SK-N-SH (cell line): ENCODE measurements at regions not wholly inside any gene's neighbourhood (a gene's known extent, or its start where the extent isn't known, plus 50 kb on each side); places are given as distances from the start of the nearest gene placed in this dataset.

Experiments used
- CTCF ChIA-PET: fragments of 300-600, 350-600 bp; formaldehyde crosslinking; extraction: SDS; loops from one replicate; lab custom pipeline; 2021; lab: Yijun Ruan, JAX
- POLR2A ChIA-PET: fragments of 350-600 bp; sonication (Branson Sonifier 250); formaldehyde crosslinking; extraction: SDS; loops from one replicate; lab custom pipeline; 2020; ENCODE audit warnings: antibody characterized with exemption, inconsistent platforms; lab: Yijun Ruan, JAX
- DNase-seq: peaks from one replicate; pipeline ENCODE4 v3.0.0; 2012
- H2AFZ ChIP-seq: fragments of 200-600 bp; sonication (generic); 2 replicates; pipeline ENCODE4 v1.8.1; 2016; ENCODE audit warnings: antibody characterized with exemption, mild to moderate bottlenecking, low read depth
- H3F3A ChIP-seq: fragments of 200-600 bp; sonication (generic); replicated peaks from 2 replicates; pipeline ENCODE3; 2016; ENCODE audit warnings: antibody characterized with exemption, mild to moderate bottlenecking; ENCODE audit not compliant: insufficient read depth
- H3K27ac ChIP-seq, 2 experiments: fragments of 200-500 bp in 1 of 2; fragments of 200-600 bp in 1 of 2; sonication (Bioruptor generic) in 1 of 2; sonication (generic), shearing (Covaris generic) in 1 of 2; 2 replicates each; pipeline versions ENCODE4 v1.5.1 to v1.6.1; 2014 to 2016; ENCODE audit warnings: low read depth in 2 of 2, inconsistent platforms in 1 of 2, low read length in 1 of 2, mild to moderate bottlenecking in 1 of 2, mixed read lengths in 1 of 2
- H3K27me3 ChIP-seq: fragments of 200-600 bp; sonication (generic), shearing (Covaris generic); 2 replicates; pipeline ENCODE4 v1.6.1; 2016; ENCODE audit warnings: mixed run types; ENCODE audit not compliant: insufficient read depth
- H3K36me3 ChIP-seq, 2 experiments: fragments of 200-500 bp in 1 of 2; fragments of 200-600 bp in 1 of 2; sonication (Bioruptor generic) in 1 of 2; sonication (generic) in 1 of 2; replicated peaks in 1 of 2; 2 replicates each; pipeline versions ENCODE3 to v1.5.1; 2014 to 2016; ENCODE audit warnings: low read length in 1 of 2, mild to moderate bottlenecking in 1 of 2; ENCODE audit not compliant: insufficient read depth in 2 of 2, control insufficient read depth in 1 of 2
- H3K4me1 ChIP-seq, 2 experiments: fragments of 200-500 bp in 1 of 2; fragments of 200-600 bp in 1 of 2; sonication (Bioruptor generic) in 1 of 2; sonication (generic), shearing (Covaris generic) in 1 of 2; 2 replicates each; pipeline versions ENCODE4 v1.5.1 to v1.6.1; 2014 to 2016; ENCODE audit warnings: low read depth in 1 of 2, low read length in 1 of 2, mixed run types in 1 of 2; ENCODE audit not compliant: insufficient read depth in 2 of 2, control insufficient read depth in 1 of 2
- H3K4me2 ChIP-seq: fragments of 200-600 bp; sonication (generic), shearing (Covaris generic); 2 replicates; pipeline ENCODE4 v1.6.1; 2017; ENCODE audit warnings: mixed run types
- H3K4me3 ChIP-seq, 2 experiments: fragments of 200-500 bp in 1 of 2; fragments of 200-600 bp in 1 of 2; sonication (Bioruptor generic) in 1 of 2; sonication (generic), shearing (Covaris generic) in 1 of 2; 2 replicates each; pipeline versions ENCODE4 v1.5.1 to v1.8.1; 2014 to 2016; ENCODE audit warnings: low read depth in 2 of 2, inconsistent platforms in 1 of 2, low read length in 1 of 2, mild to moderate bottlenecking in 1 of 2, mixed read lengths in 1 of 2, moderate library complexity in 1 of 2
- H3K79me2 ChIP-seq: fragments of 200-600 bp; sonication (generic); 2 replicates; pipeline ENCODE4 v1.8.1; 2017; ENCODE audit warnings: mild to moderate bottlenecking; ENCODE audit not compliant: insufficient read depth
- H3K9ac ChIP-seq: fragments of 200-600 bp; sonication (generic); 2 replicates; pipeline ENCODE4 v1.6.1; 2017; ENCODE audit warnings: mixed run types
- H3K9me2 ChIP-seq: fragments of 200-600 bp; sonication (generic); 2 replicates; pipeline ENCODE4 v1.6.1; 2017; ENCODE audit warnings: mixed run types
- H3K9me3 ChIP-seq: fragments of 200-600 bp; sonication (generic); 2 replicates; pipeline ENCODE4 v1.6.1; 2017; ENCODE audit warnings: mixed run types, mild to moderate bottlenecking, moderate library complexity
- H4K20me1 ChIP-seq: fragments of 200-600 bp; sonication (generic); 2 replicates; pipeline ENCODE4 v1.6.1; 2017; ENCODE audit warnings: mild to moderate bottlenecking, mixed run types; ENCODE audit not compliant: insufficient read depth
- FOSL2 ChIP-seq: IDR thresholded peaks from 2 replicates; pipeline ENCODE4 v1.4.0; 2012; ENCODE audit warnings: low read depth, mild to moderate bottlenecking, moderate library complexity, borderline replicate concordance
- FOXJ3 ChIP-seq: sonication (generic); formaldehyde crosslinking; IDR thresholded peaks from 2 replicates; pipeline ENCODE4 v1.5.1; 2020; ENCODE audit warnings: mild to moderate bottlenecking, missing genetic modification reagents
- GABPA ChIP-seq: IDR thresholded peaks from 2 replicates; pipeline ENCODE4 v1.4.0; 2012; ENCODE audit warnings: low read depth, mild to moderate bottlenecking
- GATA2 ChIP-seq: sonication (generic); formaldehyde crosslinking; IDR thresholded peaks from 2 replicates; pipeline ENCODE4 v1.5.0; 2020; ENCODE audit warnings: mild to moderate bottlenecking, missing genetic modification reagents
- IRF3 ChIP-seq: fragments of 150-350 bp; IDR thresholded peaks from 2 replicates; pipeline ENCODE4 v1.6.1; 2016; ENCODE audit warnings: mild to moderate bottlenecking, low read depth, low read length
- PBX3 ChIP-seq: IDR thresholded peaks from 2 replicates; pipeline ENCODE4; 2012
- RXRA ChIP-seq: IDR thresholded peaks from 2 replicates; pipeline ENCODE4 v1.4.0; 2012; ENCODE audit warnings: low read depth, mild to moderate bottlenecking, borderline replicate concordance
- TAF1 ChIP-seq: IDR thresholded peaks from 2 replicates; pipeline ENCODE4 v1.6.1; 2012; ENCODE audit warnings: low read depth, mild to moderate bottlenecking, low read length, moderate library complexity, borderline replicate concordance
- TCF12 ChIP-seq: IDR thresholded peaks from 2 replicates; pipeline ENCODE4 v1.4.0; 2012
- TEAD4 ChIP-seq: IDR thresholded peaks from 2 replicates; pipeline ENCODE4 v1.4.0; 2012; ENCODE audit warnings: mild to moderate bottlenecking, borderline replicate concordance; ENCODE audit not compliant: insufficient read depth
- USF1 ChIP-seq: IDR thresholded peaks from 2 replicates; pipeline ENCODE4 v1.4.0; 2012; ENCODE audit warnings: low read depth, borderline replicate concordance
- USF2 ChIP-seq: fragments of 150-350 bp; IDR thresholded peaks from 2 replicates; pipeline ENCODE4 v1.6.1; 2017; ENCODE audit warnings: antibody characterized with exemption, low read length, low read depth, borderline replicate concordance
- YY1 ChIP-seq: IDR thresholded peaks from 2 replicates; pipeline ENCODE4 v1.4.0; 2012; ENCODE audit warnings: low read depth, mild to moderate bottlenecking
- ZBTB33 ChIP-seq: IDR thresholded peaks from 2 replicates; pipeline ENCODE4 v1.4.0; 2012; ENCODE audit warnings: low read depth, borderline replicate concordance
- WGBS: methylation state at CpG from one replicate; pipeline ENCODE4 v1.1.6; 2017; ENCODE audit warnings: low lambda C conversion rate; 5-methylcytosine and 5-hydroxymethylcytosine counted together

- POLR2A ChIA-PET, result no interaction called here
- Histone ChIP-seq H3K9ac (no peak overlapping the region), H3K27me3 (no peaks in the 10 kb centered on the region; the same call in 1 of the 2 replicates), H4K20me1 (no peaks in the 10 kb centered on the region), H3K4me1 (no peaks in the 10 kb centered on the region), H3K9me2 (no peaks in the 10 kb centered on the region), H3K79me2 (no peaks in the 10 kb centered on the region), H2AFZ (no peak overlapping the region), H3K36me3 (no peaks in the 10 kb centered on the region), H3K9me3 (no peaks in the 10 kb centered on the region), H3F3A (no peaks in the 10 kb centered on the region), H3K27ac (no peak overlapping the region), H3K4me3 (no peak overlapping the region), H3K4me2 (no peak overlapping the region)
- CTCF ChIA-PET, result no interaction called here
- TF ChIP-seq FOXJ3 (CRISPR knock-in tag), result no peak
- no peak for TF ChIP-seq RXRA
- TF ChIP-seq USF2, result no peak
- TF ChIP-seq TEAD4, result no peak
- no peak for TF ChIP-seq TCF12
- no peak for TF ChIP-seq IRF3
- TF ChIP-seq USF1, result no peak
- no peak for TF ChIP-seq ZBTB33
- TF ChIP-seq TAF1, result no peak
- TF ChIP-seq GABPA, result no peak
- no peak for TF ChIP-seq FOSL2
- no peak for TF ChIP-seq PBX3
- no peak for TF ChIP-seq GATA2
- no peak for TF ChIP-seq YY1
- WGBS, result 26% methylated on average over 6 of the region's 7 CpGs
- no peak for DNase-seq
Observed at GRCh38 chr22:48323746-48324145, 1503.9 kb downstream of the BRD1 start.
